PC-3 (cell line): ENCODE measurements at regions not wholly inside any gene's neighbourhood (a gene's known extent, or its start where the extent isn't known, plus 50 kb on each side); places are given as distances from the start of the nearest gene placed in this dataset.

ENCODE experiments used
- ATAC-seq: fragments of 200-7000 bp; cut with Tn5 transposase; 2 replicates; pipeline ENCODE4 v1.9.1; 2020; ENCODE audit warnings: mild to moderate bottlenecking, moderate library complexity
- BruUV-seq: library from RNA; stranded (reverse); fragments of 400-500 nt; replicated peaks from 2 replicates; lab custom pipeline; 2021; lab: Mats Ljungman, UMichigan
- CTCF ChIA-PET: fragments of 300-600 bp; sonication (Branson Sonifier 250); formaldehyde crosslinking; loops from one replicate; lab custom pipeline; 2022; ENCODE audit warnings: antibody characterized with exemption; lab: Charles Lee
- POLR2A ChIA-PET: fragments of 300-600 bp; sonication (Branson Sonifier 250); formaldehyde crosslinking; loops from one replicate; lab custom pipeline; 2022; ENCODE audit warnings: antibody characterized with exemption; ENCODE audit not compliant: unreplicated experiment; lab: Charles Lee
- DNase-seq: peaks from one replicate; pipeline ENCODE4 v3.0.0-alpha.2; 2015
- H2AFZ ChIP-seq: fragments of 300-600 bp; sonication (generic); 2 replicates; pipeline ENCODE4 v1.6.0; 2016; ENCODE audit warnings: antibody characterized with exemption, low read length
- H3F3A ChIP-seq: fragments of 300-600 bp; sonication (generic); one replicate; pipeline ENCODE4 v1.6.0; 2017; ENCODE audit warnings: antibody characterized with exemption, low read length, control low read depth, mild to moderate bottlenecking; ENCODE audit not compliant: unreplicated experiment
- H3K27ac ChIP-seq: fragments of 300-600 bp; sonication (generic); 2 replicates; pipeline ENCODE4 v1.5.1; 2016; ENCODE audit warnings: mild to moderate bottlenecking, low read length
- H3K27me3 ChIP-seq: fragments of 300-600 bp; sonication (generic); 2 replicates; pipeline ENCODE4 v1.6.1; 2016; ENCODE audit warnings: low read length, mixed read lengths
- H3K36me3 ChIP-seq: fragments of 300-600 bp; sonication (generic); 2 replicates; pipeline ENCODE4 v1.6.1; 2016; ENCODE audit warnings: low read depth, mixed run types, low read length, mixed read lengths
- H3K4me1 ChIP-seq: fragments of 300-600 bp; sonication (generic); 2 replicates; pipeline ENCODE4 v1.5.1; 2016; ENCODE audit warnings: low read length; ENCODE audit not compliant: insufficient read depth
- H3K4me2 ChIP-seq: fragments of 300-600 bp; sonication (generic); 2 replicates; pipeline ENCODE4 v1.6.0; 2016; ENCODE audit warnings: low read length
- H3K4me3 ChIP-seq: fragments of 300-600 bp; sonication (generic); 2 replicates; pipeline ENCODE4 v1.5.1; 2016; ENCODE audit warnings: mild to moderate bottlenecking, low read length, mixed read lengths
- H3K79me2 ChIP-seq: fragments of 300-600 bp; sonication (generic); 2 replicates; pipeline ENCODE4 v1.6.1; 2017; ENCODE audit warnings: low read length, mixed read lengths
- H3K9ac ChIP-seq: fragments of 300-600 bp; sonication (generic); 2 replicates; pipeline ENCODE4 v1.6.0; 2016; ENCODE audit warnings: mild to moderate bottlenecking, low read length
- H3K9me2 ChIP-seq: fragments of 300-600 bp; sonication (generic); replicated peaks from 2 replicates; pipeline ENCODE4 v1.6.1; 2016; ENCODE audit warnings: mixed run types, low read length, mixed read lengths
- H3K9me3 ChIP-seq: fragments of 300-600 bp; sonication (generic); 2 replicates; pipeline ENCODE4 v1.6.1; 2016; ENCODE audit warnings: low read length, mixed read lengths
- H4K20me1 ChIP-seq: fragments of 300-600 bp; sonication (generic); 2 replicates; pipeline ENCODE4 v1.6.1; 2016; ENCODE audit warnings: low read length, mixed read lengths
- EZH2 ChIP-seq: fragments of 300-600 bp; sonication (generic); IDR thresholded peaks from one replicate; pipeline ENCODE4 v1.6.1; 2017; ENCODE audit warnings: antibody characterized with exemption, mild to moderate bottlenecking, low read length; ENCODE audit not compliant: unreplicated experiment
- EZH2phosphoT487 ChIP-seq: fragments of 300-600 bp; sonication (generic); IDR thresholded peaks from 2 replicates; pipeline ENCODE4 v1.6.1; 2018; ENCODE audit warnings: mild to moderate bottlenecking, antibody characterized with exemption, low read length, borderline replicate concordance
- intact Hi-C: fragments of 100-400 bp; cut with micrococcal nuclease; formaldehyde crosslinking; loops from 2 replicates; pipeline ENCODE4 v1.9.0; 2023
- TF ChIP-seq, protein P1 (sequence below): fragments of 300-600 bp; sonication (generic); conservative IDR thresholded peaks from 2 replicates; pipeline ENCODE4 v1.5.1; 2017; ENCODE audit warnings: antibody characterized with exemption, low read depth, mild to moderate bottlenecking, low read length

DNA sequence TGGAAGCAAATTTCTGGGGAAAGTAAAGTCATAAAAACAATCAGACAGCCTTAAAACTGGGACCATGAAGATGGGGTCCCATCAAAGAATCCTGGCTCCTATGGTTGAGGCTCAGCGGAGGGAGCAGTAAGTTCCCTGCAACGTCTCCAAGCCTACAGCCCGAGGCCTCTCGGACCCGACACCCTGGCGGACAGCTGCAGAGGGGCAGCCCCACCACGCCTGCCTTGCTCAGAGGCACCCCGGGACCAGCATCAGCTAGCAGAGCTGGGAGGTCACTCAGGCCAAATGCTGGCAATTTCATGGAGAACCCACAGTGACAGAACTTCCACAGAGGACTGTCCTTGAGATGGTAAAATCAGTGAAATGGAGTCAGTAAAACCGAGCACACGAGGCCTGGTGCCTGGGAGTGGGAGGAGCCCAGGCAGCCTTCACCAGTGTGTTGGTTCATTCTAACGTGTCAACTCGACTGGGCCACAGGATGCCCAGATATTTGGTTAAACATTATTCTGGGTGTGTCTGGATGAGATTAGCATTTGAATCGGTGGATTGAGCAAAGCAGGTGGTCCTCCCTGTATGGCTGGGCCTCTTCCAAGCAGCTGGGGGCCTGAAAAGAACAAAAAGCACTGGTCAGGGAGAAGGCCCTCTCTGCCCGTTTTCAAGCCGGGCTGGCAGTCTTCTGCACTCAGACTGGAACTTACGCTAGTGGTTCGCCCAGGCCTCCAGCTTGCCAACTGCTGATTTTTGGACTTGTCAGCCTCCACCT lies 96.2 kb upstream of the INSIG1 start:
- no peak overlapping the region for H3K9ac ChIP-seq
- H3K27me3 ChIP-seq, result no peaks in the 10 kb centered on the region
- BruUV-seq, result no TSS peak
- H3K79me2 ChIP-seq, result no peaks in the 10 kb centered on the region
- ChIA-PET CTCF (interaction anchor here (0.6 kb wide), 1 partner anchor 51 kb away, joined by 3 read pairs; no protein-coding TSS in a partner anchor), POLR2A (no interaction called here)
- H3K4me1 ChIP-seq, result peaks cover 27% of the 10 kb centered on the region
- DNase-seq, result no peak
- H3K36me3 ChIP-seq, result no peaks in the 10 kb centered on the region
- H3K4me3 ChIP-seq, result no peak overlapping the region
- no peak overlapping the region for H3K4me2 ChIP-seq
- H3K27ac ChIP-seq, result no peak overlapping the region
- no peaks in the 10 kb centered on the region for H3F3A ChIP-seq
- intact Hi-C loops, result loop anchor here (10.0 kb wide), 1 partner anchor 197 kb away; the partner anchor contains the start of gene PAXIP1
- TF ChIP-seq, protein P1, sequence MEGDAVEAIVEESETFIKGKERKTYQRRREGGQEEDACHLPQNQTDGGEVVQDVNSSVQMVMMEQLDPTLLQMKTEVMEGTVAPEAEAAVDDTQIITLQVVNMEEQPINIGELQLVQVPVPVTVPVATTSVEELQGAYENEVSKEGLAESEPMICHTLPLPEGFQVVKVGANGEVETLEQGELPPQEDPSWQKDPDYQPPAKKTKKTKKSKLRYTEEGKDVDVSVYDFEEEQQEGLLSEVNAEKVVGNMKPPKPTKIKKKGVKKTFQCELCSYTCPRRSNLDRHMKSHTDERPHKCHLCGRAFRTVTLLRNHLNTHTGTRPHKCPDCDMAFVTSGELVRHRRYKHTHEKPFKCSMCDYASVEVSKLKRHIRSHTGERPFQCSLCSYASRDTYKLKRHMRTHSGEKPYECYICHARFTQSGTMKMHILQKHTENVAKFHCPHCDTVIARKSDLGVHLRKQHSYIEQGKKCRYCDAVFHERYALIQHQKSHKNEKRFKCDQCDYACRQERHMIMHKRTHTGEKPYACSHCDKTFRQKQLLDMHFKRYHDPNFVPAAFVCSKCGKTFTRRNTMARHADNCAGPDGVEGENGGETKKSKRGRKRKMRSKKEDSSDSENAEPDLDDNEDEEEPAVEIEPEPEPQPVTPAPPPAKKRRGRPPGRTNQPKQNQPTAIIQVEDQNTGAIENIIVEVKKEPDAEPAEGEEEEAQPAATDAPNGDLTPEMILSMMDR, result no peak
- TF ChIP-seq EZH2 (no peak), EZH2phosphoT487 (no peak)
- no peak overlapping the region for H2AFZ ChIP-seq
- H3K9me3 ChIP-seq, result 0 out of 2 replicates have a peak, but pooled peaks cover under 1% of the 10 kb centered on the region
- H4K20me1 ChIP-seq, result no peaks in the 10 kb centered on the region
- H3K9me2 ChIP-seq, result no peaks in the 10 kb centered on the region
- no peak for ATAC-seq

GRCh38 chr7:155202106-155202871 lies 95.4 kb upstream of the INSIG1 start:
- Histone ChIP-seq H3K9me3 (no peaks in the 10 kb centered on the region), H3K4me2 (no peak overlapping the region), H3K36me3 (no peaks in the 10 kb centered on the region), H2AFZ (no peak overlapping the region), H3K9me2 (no peaks in the 10 kb centered on the region), H3K79me2 (no peaks in the 10 kb centered on the region), H3K27ac (no peak overlapping the region), H4K20me1 (no peaks in the 10 kb centered on the region), H3K27me3 (no peaks in the 10 kb centered on the region), H3K4me1 (peaks cover 34% of the 10 kb centered on the region), H3K9ac (no peak overlapping the region), H3K4me3 (no peak overlapping the region), H3F3A (no peaks in the 10 kb centered on the region)
- DNase-seq (no peak), ATAC-seq (no peak)
- TF ChIP-seq EZH2 (no peak), EZH2phosphoT487 (no peak)
- TF ChIP-seq, protein P1, result no peak
- BruUV-seq, result no TSS peak
- ChIA-PET POLR2A (no interaction called here), CTCF (no interaction called here)
- intact Hi-C loops, result loop anchor here (10.0 kb wide), 1 partner anchor 197 kb away; the partner anchor contains the start of gene PAXIP1
